HCEC 1CT (cell line): ENCODE measurements at regions not wholly inside any gene's neighbourhood (a gene's known extent, or its start where the extent isn't known, plus 50 kb on each side); places are given as distances from the start of the nearest gene placed in this dataset.
A peak's percentile ranks its signal among the peaks of the same experiment; 100 is the strongest.
"Not testable (repeated sequence)": the region's sequence is repeated elsewhere in the genome, so short reads cannot be mapped to it uniquely, and the experiment has no call there.

Experiments used
- DNase-seq: peaks from one replicate; pipeline ENCODE4 v3.0.0-alpha.2; 2017

GRCh38 chr14:85333313-85333712 lies 196.6 kb upstream of the FLRT2 start:
- DNase-seq: peak; percentile 58

DNA sequence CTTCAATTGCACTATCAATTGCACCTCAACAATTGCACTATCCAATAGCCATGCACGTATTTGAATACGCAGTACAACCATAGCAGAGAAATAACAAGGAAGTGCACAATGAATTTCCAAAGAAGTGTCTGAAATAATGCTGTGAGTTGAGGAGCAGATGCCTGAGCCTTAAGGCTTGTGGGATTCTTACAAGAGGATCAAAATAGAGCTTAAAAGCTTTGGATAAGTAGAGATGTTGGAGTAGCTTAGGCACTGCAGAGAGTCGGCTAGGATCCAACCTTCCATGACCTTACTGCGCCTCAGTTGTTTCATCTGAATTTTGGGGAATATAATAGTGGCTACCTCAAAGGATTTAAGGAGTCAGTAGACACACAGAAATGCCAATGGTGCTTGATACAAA lies 196.1 kb upstream of the FLRT2 start:
- DNase-seq: no peak

GRCh38 chr14:85334316-85334715 lies 195.6 kb upstream of the FLRT2 start:
- DNase-seq: no peak

- DNase-seq: no peak
Observed at GRCh38 chr14:85336257-85336656, 193.7 kb upstream of the FLRT2 start.

- no peak for DNase-seq
Observed at GRCh38 chr14:85336817-85337216, 193.1 kb upstream of the FLRT2 start.

DNA sequence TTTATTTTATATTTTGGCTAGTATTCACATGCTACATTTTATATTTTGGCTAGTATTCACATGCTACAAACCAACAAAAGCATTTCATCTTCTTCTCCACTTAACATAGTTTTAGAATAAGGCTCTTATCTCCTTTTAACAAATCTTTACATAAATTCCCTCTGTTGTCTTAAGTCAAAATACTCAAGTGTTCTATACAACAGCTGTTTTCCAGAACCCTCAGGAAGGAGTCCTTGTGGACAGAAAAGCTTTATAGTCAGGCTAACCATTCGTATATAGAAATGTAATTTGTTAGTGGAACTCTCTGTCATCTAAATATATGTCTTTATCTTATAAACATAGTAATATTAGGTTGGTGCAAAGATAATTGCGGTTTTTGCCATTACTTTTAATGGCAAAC lies 191.0 kb upstream of the FLRT2 start:
- DNase-seq: no peak

GRCh38 chr14:85342858-85343607 lies 186.9 kb upstream of the FLRT2 start:
- peak; percentile 4 for DNase-seq

GRCh38 chr14:85344171-85344570 lies 185.8 kb upstream of the FLRT2 start:
- no peak for DNase-seq

- no peak for DNase-seq
Observed at GRCh38 chr14:85344847-85345570, 184.9 kb upstream of the FLRT2 start.

- DNase-seq: no peak
Observed at GRCh38 chr14:85350667-85351066, 179.3 kb upstream of the FLRT2 start.

- not testable (repeated sequence) for DNase-seq
Observed at GRCh38 chr14:85352588-85352987, 177.4 kb upstream of the FLRT2 start.

- DNase-seq: no peak
Observed at GRCh38 chr14:85357120-85357519, 172.8 kb upstream of the FLRT2 start.

GRCh38 chr14:85358136-85358785 lies 171.7 kb upstream of the FLRT2 start:
- DNase-seq: no peak

DNA sequence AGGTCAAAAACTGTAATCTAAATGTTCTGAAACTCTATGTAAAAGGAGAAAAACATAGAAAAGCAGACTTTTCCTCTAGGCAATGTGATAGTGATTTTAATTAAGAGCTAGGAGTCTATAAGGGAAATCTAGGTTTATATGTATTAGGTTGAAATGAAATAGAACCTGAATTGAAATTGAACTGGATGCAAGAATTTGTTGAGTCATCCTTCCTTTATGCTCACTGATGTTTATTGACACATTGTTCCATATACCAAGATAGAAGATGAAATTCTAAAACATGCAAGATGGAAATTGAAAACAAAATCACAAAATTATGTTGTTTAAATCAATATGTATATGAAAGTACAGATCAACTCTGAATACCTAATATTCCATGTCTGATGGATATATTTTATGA lies 170.4 kb upstream of the FLRT2 start:
- DNase-seq: no peak

GRCh38 chr14:85363358-85363757 lies 166.6 kb upstream of the FLRT2 start:
- no peak for DNase-seq

DNA sequence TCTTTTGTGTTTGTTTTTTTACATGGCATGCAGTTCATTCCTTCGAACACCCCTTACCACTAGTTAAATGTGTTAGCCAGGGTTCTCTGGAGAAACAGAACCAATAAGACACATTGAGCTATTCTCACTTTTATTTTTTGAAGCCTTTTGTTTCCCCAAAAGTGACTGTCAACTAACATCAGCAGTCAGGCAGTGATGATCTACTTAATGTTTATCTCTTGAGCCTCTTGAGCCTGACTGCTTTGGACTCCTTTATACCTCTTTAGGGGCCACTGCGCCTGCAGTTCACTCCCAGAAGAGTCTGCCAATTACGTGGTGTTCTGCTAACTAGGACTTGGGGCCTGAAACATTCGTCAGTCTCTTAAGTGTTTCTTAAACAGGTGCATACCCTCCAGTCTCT lies 163.7 kb upstream of the FLRT2 start:
- DNase-seq: no peak

DNA sequence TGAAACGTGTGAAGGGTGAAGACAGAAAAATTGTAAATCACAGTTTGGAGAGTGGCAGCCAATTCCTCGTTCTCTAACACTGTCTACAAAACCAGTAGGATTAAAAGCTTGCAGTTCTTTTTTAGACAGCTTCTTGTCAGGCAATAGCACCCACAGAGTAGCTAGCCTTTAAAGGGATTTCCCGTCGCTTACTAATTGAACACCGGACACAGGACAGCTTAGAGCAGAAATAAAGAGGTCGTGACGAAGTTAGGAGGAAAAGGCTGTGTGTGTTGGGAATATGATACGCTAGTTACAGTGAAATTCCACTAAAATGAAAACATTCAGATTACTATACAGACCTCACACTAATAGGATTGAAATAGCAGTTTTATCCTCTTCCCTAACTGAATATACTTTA lies 149.1 kb upstream of the FLRT2 start:
- DNase-seq: no peak

- no peak for DNase-seq
Observed at GRCh38 chr14:85382341-85382740, 147.6 kb upstream of the FLRT2 start.

DNA sequence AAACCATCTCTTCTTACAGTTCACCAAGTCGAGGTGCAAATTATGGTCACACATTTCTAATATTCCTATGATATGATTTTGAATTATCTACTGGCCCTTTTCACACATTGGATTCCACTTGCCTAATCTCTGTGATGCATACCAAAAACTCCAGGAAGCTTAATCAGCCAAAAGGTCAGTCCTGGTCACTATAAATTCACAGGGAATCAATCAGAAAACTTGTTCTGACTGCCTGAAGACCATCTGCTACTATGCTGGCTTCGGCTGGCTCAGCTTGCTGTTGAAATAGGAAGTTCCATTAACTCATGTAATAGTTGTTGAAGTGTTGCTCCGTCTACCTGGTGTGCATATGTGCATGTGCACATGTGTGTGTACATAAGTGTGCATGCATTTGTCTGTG lies 142.8 kb upstream of the FLRT2 start:
- peak; percentile 45 for DNase-seq

GRCh38 chr14:85390236-85390635 lies 139.7 kb upstream of the FLRT2 start:
- DNase-seq: no peak

- DNase-seq: no peak
Observed at GRCh38 chr14:85391455-85391854, 138.5 kb upstream of the FLRT2 start.

DNA sequence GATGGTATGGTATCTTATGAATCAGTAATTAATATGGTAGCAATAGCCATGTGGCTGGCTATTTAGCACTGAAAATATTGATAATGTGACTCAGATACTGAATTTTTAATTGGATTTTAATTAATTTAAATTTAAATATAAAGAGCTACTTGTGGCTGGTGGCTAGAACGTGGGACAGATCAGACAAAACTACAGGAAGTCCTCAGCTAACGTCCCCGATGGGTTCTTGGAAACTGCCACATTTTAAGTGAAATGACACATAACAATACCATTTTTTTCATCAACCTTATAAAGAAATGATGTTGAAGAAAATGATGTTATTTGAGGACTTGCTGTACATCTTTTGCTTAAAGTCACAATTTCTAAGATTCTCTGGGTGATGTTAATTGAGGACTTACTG lies 138.1 kb upstream of the FLRT2 start:
- no peak for DNase-seq

DNA sequence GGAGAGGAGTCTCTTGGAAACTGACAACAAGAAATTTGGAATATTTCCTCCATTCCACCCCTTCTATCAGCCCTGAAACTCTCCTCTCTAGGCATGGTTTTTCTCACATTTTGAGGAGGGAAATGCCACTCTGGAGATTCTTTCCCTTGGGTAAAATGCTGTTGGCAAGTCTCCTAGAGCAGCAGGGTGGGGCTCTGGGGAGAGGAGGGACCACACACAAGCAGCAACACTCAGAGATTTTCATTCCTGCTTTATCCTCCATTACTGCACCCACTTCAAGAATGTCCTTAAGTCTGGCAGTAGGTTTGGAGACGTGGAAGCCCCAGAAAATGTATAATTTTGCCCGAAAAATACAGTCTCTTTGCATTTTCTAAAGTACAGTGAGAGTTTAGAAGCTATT lies 130.8 kb upstream of the FLRT2 start:
- no peak for DNase-seq

DNA sequence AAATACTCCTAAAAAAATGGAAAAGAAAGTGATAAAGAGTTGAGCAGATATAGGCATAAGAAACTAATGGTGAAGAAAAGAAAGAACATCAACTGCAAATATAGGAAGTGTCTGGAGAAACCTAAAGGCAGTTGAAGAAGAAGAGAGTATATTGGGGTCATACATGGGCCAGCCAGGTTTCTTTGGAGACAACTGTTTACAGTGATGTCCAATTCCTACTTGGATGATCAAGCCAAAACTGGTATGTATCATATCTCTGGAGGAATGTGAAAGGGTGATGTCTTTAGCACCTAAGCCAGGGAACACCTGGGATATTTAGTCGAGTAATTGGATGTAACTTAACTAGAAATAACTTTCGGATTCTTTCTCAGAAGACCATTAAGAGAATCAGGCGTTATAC lies 129.3 kb upstream of the FLRT2 start:
- DNase-seq: no peak
